SK-N-SH (cell line): ENCODE measurements at regions not wholly inside any gene's neighbourhood (a gene's known extent, or its start where the extent isn't known, plus 50 kb on each side); places are given as distances from the start of the nearest gene placed in this dataset.
A peak's percentile ranks its signal among the peaks of the same experiment; 100 is the strongest.

ENCODE experiments used
- CTCF ChIA-PET: fragments of 300-600, 350-600 bp; formaldehyde crosslinking; extraction: SDS; loops from one replicate; lab custom pipeline; 2021; lab: Yijun Ruan, JAX
- POLR2A ChIA-PET: fragments of 350-600 bp; sonication (Branson Sonifier 250); formaldehyde crosslinking; extraction: SDS; loops from one replicate; lab custom pipeline; 2020; ENCODE audit warnings: antibody characterized with exemption, inconsistent platforms; lab: Yijun Ruan, JAX
- DNase-seq: peaks from one replicate; pipeline ENCODE4 v3.0.0; 2012
- H2AFZ ChIP-seq: fragments of 200-600 bp; sonication (generic); 2 replicates; pipeline ENCODE4 v1.8.1; 2016; ENCODE audit warnings: antibody characterized with exemption, mild to moderate bottlenecking, low read depth
- H3F3A ChIP-seq: fragments of 200-600 bp; sonication (generic); replicated peaks from 2 replicates; pipeline ENCODE3; 2016; ENCODE audit warnings: antibody characterized with exemption, mild to moderate bottlenecking; ENCODE audit not compliant: insufficient read depth
- H3K27ac ChIP-seq, 2 experiments: fragments of 200-500 bp in 1 of 2; fragments of 200-600 bp in 1 of 2; sonication (Bioruptor generic) in 1 of 2; sonication (generic), shearing (Covaris generic) in 1 of 2; 2 replicates each; pipeline versions ENCODE4 v1.5.1 to v1.6.1; 2014 to 2016; ENCODE audit warnings: low read depth in 2 of 2, inconsistent platforms in 1 of 2, low read length in 1 of 2, mild to moderate bottlenecking in 1 of 2, mixed read lengths in 1 of 2
- H3K27me3 ChIP-seq: fragments of 200-600 bp; sonication (generic), shearing (Covaris generic); 2 replicates; pipeline ENCODE4 v1.6.1; 2016; ENCODE audit warnings: mixed run types; ENCODE audit not compliant: insufficient read depth
- H3K36me3 ChIP-seq, 2 experiments: fragments of 200-500 bp in 1 of 2; fragments of 200-600 bp in 1 of 2; sonication (Bioruptor generic) in 1 of 2; sonication (generic) in 1 of 2; replicated peaks in 1 of 2; 2 replicates each; pipeline versions ENCODE3 to v1.5.1; 2014 to 2016; ENCODE audit warnings: low read length in 1 of 2, mild to moderate bottlenecking in 1 of 2; ENCODE audit not compliant: insufficient read depth in 2 of 2, control insufficient read depth in 1 of 2
- H3K4me1 ChIP-seq, 2 experiments: fragments of 200-500 bp in 1 of 2; fragments of 200-600 bp in 1 of 2; sonication (Bioruptor generic) in 1 of 2; sonication (generic), shearing (Covaris generic) in 1 of 2; 2 replicates each; pipeline versions ENCODE4 v1.5.1 to v1.6.1; 2014 to 2016; ENCODE audit warnings: low read depth in 1 of 2, low read length in 1 of 2, mixed run types in 1 of 2; ENCODE audit not compliant: insufficient read depth in 2 of 2, control insufficient read depth in 1 of 2
- H3K4me2 ChIP-seq: fragments of 200-600 bp; sonication (generic), shearing (Covaris generic); 2 replicates; pipeline ENCODE4 v1.6.1; 2017; ENCODE audit warnings: mixed run types
- H3K4me3 ChIP-seq, 2 experiments: fragments of 200-500 bp in 1 of 2; fragments of 200-600 bp in 1 of 2; sonication (Bioruptor generic) in 1 of 2; sonication (generic), shearing (Covaris generic) in 1 of 2; 2 replicates each; pipeline versions ENCODE4 v1.5.1 to v1.8.1; 2014 to 2016; ENCODE audit warnings: low read depth in 2 of 2, inconsistent platforms in 1 of 2, low read length in 1 of 2, mild to moderate bottlenecking in 1 of 2, mixed read lengths in 1 of 2, moderate library complexity in 1 of 2
- H3K79me2 ChIP-seq: fragments of 200-600 bp; sonication (generic); 2 replicates; pipeline ENCODE4 v1.8.1; 2017; ENCODE audit warnings: mild to moderate bottlenecking; ENCODE audit not compliant: insufficient read depth
- H3K9ac ChIP-seq: fragments of 200-600 bp; sonication (generic); 2 replicates; pipeline ENCODE4 v1.6.1; 2017; ENCODE audit warnings: mixed run types
- H3K9me2 ChIP-seq: fragments of 200-600 bp; sonication (generic); 2 replicates; pipeline ENCODE4 v1.6.1; 2017; ENCODE audit warnings: mixed run types
- H3K9me3 ChIP-seq: fragments of 200-600 bp; sonication (generic); 2 replicates; pipeline ENCODE4 v1.6.1; 2017; ENCODE audit warnings: mixed run types, mild to moderate bottlenecking, moderate library complexity
- H4K20me1 ChIP-seq: fragments of 200-600 bp; sonication (generic); 2 replicates; pipeline ENCODE4 v1.6.1; 2017; ENCODE audit warnings: mild to moderate bottlenecking, mixed run types; ENCODE audit not compliant: insufficient read depth
- EP300 ChIP-seq, 2 experiments: IDR thresholded peaks; 2 replicates each; pipeline versions ENCODE4 v1.4.0 to v1.6.1; 2012; ENCODE audit warnings: borderline replicate concordance in 1 of 2, low read depth in 1 of 2, low read length in 1 of 2
- FOSL2 ChIP-seq: IDR thresholded peaks from 2 replicates; pipeline ENCODE4 v1.4.0; 2012; ENCODE audit warnings: low read depth, mild to moderate bottlenecking, moderate library complexity, borderline replicate concordance
- FOXM1 ChIP-seq: IDR thresholded peaks from 2 replicates; pipeline ENCODE4 v1.4.0; 2012; ENCODE audit warnings: low read depth, mild to moderate bottlenecking
- NRF1 ChIP-seq: IDR thresholded peaks from 2 replicates; pipeline ENCODE4 v1.6.1; 2012; ENCODE audit warnings: low read depth, mild to moderate bottlenecking, low read length
- RAD21 ChIP-seq: IDR thresholded peaks from 2 replicates; pipeline ENCODE4 v1.6.1; 2012; ENCODE audit warnings: mild to moderate bottlenecking, low read length
- RFX5 ChIP-seq: IDR thresholded peaks from 2 replicates; pipeline ENCODE4 v1.6.1; 2012; ENCODE audit warnings: mild to moderate bottlenecking, improper control_type of control experiment, low read length
- SMC3 ChIP-seq: IDR thresholded peaks from 2 replicates; pipeline ENCODE4 v1.6.1; 2012; ENCODE audit warnings: low read depth, low read length, improper control_type of control experiment
- TCF12 ChIP-seq: IDR thresholded peaks from 2 replicates; pipeline ENCODE4 v1.4.0; 2012
- YY1 ChIP-seq: IDR thresholded peaks from 2 replicates; pipeline ENCODE4 v1.4.0; 2012; ENCODE audit warnings: low read depth, mild to moderate bottlenecking
- WGBS: methylation state at CpG from one replicate; pipeline ENCODE4 v1.1.6; 2017; ENCODE audit warnings: low lambda C conversion rate; 5-methylcytosine and 5-hydroxymethylcytosine counted together
- TF ChIP-seq, protein P1 (sequence below): IDR thresholded peaks from 2 replicates; pipeline ENCODE4 v1.4.0; 2012; ENCODE audit warnings: low read depth, borderline replicate concordance
- TF ChIP-seq, protein P2 (sequence below): fragments of 150-350 bp; IDR thresholded peaks from 2 replicates; pipeline ENCODE4 v1.6.1; 2016; ENCODE audit warnings: mild to moderate bottlenecking, low read depth, low read length
- TF ChIP-seq, protein P3 (sequence below): IDR thresholded peaks from 2 replicates; pipeline ENCODE4; 2012
- TF ChIP-seq, protein P4 (sequence below): IDR thresholded peaks from 2 replicates; pipeline ENCODE4 v1.4.0; 2012; ENCODE audit warnings: low read depth
- TF ChIP-seq, protein P5 (sequence below): fragments of 200-600 bp; sonication (generic); IDR thresholded peaks from 2 replicates; pipeline ENCODE4 v1.6.1; 2017; ENCODE audit warnings: antibody characterized with exemption, mild to moderate bottlenecking, moderate library complexity

DNA sequence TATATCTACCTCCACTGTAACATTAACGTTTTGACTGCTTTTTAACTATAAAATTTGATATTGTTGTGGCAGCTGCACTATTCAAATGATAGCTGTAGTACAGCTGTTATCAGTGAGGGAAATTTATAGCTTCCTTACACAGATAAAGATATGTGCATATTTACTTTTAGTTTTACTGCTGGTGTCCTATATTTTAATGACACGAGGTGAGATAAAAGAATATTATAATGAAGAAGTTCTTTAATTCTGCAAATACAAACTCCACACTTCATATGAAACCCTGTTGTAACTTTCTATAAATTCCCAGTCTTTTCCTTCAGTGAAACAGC is 427.8 kb upstream of the ZEB2 start:
- H3K4me2 ChIP-seq, result no peak overlapping the region
- no peak overlapping the region for H3K4me3 ChIP-seq
- no peaks in the 10 kb centered on the region for H3K27me3 ChIP-seq
- H4K20me1 ChIP-seq, result no peaks in the 10 kb centered on the region
- H3F3A ChIP-seq, result peaks cover 22% of the 10 kb centered on the region
- 64% methylated on average over 2 of the region's 2 CpGs for WGBS
- DNase-seq, result no peak
- H3K9me2 ChIP-seq, result no peaks in the 10 kb centered on the region
- H3K79me2 ChIP-seq, result no peaks in the 10 kb centered on the region
- ChIA-PET POLR2A (no interaction called here), CTCF (no interaction called here)
- no peaks in the 10 kb centered on the region for H3K9me3 ChIP-seq
- H3K36me3 ChIP-seq, result no peaks in the 10 kb centered on the region
- H3K9ac ChIP-seq, result no peak overlapping the region
- H3K4me1 ChIP-seq, result peaks cover 2 to 36% of the 10 kb centered on the region in 2 experiments
- TF ChIP-seq FOXM1, result no peak
- TF ChIP-seq FOSL2, result no peak
- TF ChIP-seq, protein P1, sequence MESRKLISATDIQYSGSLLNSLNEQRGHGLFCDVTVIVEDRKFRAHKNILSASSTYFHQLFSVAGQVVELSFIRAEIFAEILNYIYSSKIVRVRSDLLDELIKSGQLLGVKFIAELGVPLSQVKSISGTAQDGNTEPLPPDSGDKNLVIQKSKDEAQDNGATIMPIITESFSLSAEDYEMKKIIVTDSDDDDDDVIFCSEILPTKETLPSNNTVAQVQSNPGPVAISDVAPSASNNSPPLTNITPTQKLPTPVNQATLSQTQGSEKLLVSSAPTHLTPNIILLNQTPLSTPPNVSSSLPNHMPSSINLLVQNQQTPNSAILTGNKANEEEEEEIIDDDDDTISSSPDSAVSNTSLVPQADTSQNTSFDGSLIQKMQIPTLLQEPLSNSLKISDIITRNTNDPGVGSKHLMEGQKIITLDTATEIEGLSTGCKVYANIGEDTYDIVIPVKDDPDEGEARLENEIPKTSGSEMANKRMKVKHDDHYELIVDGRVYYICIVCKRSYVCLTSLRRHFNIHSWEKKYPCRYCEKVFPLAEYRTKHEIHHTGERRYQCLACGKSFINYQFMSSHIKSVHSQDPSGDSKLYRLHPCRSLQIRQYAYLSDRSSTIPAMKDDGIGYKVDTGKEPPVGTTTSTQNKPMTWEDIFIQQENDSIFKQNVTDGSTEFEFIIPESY, result no peak
- TF ChIP-seq NRF1, result no peak
- TF ChIP-seq, protein P2, sequence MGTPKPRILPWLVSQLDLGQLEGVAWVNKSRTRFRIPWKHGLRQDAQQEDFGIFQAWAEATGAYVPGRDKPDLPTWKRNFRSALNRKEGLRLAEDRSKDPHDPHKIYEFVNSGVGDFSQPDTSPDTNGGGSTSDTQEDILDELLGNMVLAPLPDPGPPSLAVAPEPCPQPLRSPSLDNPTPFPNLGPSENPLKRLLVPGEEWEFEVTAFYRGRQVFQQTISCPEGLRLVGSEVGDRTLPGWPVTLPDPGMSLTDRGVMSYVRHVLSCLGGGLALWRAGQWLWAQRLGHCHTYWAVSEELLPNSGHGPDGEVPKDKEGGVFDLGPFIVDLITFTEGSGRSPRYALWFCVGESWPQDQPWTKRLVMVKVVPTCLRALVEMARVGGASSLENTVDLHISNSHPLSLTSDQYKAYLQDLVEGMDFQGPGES, result no peak
- TF ChIP-seq, protein P3, sequence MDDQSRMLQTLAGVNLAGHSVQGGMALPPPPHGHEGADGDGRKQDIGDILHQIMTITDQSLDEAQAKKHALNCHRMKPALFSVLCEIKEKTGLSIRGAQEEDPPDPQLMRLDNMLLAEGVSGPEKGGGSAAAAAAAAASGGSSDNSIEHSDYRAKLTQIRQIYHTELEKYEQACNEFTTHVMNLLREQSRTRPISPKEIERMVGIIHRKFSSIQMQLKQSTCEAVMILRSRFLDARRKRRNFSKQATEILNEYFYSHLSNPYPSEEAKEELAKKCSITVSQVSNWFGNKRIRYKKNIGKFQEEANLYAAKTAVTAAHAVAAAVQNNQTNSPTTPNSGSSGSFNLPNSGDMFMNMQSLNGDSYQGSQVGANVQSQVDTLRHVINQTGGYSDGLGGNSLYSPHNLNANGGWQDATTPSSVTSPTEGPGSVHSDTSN, result no peak
- TF ChIP-seq YY1, result no peak
- TF ChIP-seq, protein P4, sequence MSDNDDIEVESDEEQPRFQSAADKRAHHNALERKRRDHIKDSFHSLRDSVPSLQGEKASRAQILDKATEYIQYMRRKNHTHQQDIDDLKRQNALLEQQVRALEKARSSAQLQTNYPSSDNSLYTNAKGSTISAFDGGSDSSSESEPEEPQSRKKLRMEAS, result no peak
- TF ChIP-seq RFX5, result no peak
- no peak for TF ChIP-seq TCF12
- no peak for TF ChIP-seq EP300 (IDR thresholded peaks at IDR 0.05; ENCODE audit: borderline replicate concordance in 1 of 2, low read depth in 1 of 2, low read length in 1 of 2)
- TF ChIP-seq RAD21, result no peak
- TF ChIP-seq, protein P5, sequence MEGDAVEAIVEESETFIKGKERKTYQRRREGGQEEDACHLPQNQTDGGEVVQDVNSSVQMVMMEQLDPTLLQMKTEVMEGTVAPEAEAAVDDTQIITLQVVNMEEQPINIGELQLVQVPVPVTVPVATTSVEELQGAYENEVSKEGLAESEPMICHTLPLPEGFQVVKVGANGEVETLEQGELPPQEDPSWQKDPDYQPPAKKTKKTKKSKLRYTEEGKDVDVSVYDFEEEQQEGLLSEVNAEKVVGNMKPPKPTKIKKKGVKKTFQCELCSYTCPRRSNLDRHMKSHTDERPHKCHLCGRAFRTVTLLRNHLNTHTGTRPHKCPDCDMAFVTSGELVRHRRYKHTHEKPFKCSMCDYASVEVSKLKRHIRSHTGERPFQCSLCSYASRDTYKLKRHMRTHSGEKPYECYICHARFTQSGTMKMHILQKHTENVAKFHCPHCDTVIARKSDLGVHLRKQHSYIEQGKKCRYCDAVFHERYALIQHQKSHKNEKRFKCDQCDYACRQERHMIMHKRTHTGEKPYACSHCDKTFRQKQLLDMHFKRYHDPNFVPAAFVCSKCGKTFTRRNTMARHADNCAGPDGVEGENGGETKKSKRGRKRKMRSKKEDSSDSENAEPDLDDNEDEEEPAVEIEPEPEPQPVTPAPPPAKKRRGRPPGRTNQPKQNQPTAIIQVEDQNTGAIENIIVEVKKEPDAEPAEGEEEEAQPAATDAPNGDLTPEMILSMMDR, result no peak
- TF ChIP-seq SMC3, result no peak
- TF ChIP-seq, all 33 proteins: peak for 0
- H2AFZ ChIP-seq, result no peak overlapping the region
- peak overlapping the region in 1 of 2 experiments; percentile 25; a peak in 2 of 4 replicates for H3K27ac ChIP-seq
